ENCODE measurements at regions not wholly inside any gene's neighbourhood (a gene's known extent, or its start where the extent isn't known, plus 50 kb on each side); places are given as distances from the start of the nearest gene placed in this dataset.

DNA sequence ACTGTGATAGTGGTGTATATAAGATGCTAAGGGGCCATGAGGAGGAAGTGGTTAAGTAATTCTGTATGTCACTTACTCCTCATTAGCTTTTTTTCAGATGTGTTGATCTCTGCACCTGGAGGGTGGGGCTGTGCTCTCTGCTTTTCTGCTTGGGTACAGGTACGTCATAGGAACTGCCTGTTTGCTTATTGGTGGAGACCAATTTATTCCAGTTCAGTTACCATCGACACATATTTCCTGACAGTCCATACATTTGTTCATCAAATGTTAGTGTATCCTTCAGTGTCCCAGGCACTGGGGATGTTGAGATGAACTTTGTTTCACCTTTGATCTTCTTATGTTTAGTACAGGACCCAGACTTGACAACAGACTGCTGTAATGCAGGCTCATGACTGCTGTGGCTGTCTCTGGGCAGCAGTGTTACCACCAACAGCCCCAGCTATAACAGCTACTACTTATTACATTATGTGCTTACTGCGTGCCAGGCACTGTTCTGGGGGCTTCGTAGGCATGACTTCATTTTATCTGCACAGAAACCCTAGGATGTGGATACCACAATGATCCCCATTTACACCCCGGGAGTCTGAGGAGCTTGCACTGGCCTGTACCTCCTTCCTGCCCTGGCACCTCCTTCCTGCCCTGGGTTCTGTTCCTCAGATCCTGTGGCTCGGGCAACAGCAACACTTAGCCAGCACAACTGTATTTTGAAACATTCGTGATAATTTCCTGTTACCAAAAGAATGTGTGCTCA lies 87.4 kb downstream of the BUB3 start:
- TF ChIP-seq, protein P1, sequence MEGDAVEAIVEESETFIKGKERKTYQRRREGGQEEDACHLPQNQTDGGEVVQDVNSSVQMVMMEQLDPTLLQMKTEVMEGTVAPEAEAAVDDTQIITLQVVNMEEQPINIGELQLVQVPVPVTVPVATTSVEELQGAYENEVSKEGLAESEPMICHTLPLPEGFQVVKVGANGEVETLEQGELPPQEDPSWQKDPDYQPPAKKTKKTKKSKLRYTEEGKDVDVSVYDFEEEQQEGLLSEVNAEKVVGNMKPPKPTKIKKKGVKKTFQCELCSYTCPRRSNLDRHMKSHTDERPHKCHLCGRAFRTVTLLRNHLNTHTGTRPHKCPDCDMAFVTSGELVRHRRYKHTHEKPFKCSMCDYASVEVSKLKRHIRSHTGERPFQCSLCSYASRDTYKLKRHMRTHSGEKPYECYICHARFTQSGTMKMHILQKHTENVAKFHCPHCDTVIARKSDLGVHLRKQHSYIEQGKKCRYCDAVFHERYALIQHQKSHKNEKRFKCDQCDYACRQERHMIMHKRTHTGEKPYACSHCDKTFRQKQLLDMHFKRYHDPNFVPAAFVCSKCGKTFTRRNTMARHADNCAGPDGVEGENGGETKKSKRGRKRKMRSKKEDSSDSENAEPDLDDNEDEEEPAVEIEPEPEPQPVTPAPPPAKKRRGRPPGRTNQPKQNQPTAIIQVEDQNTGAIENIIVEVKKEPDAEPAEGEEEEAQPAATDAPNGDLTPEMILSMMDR (IDR thresholded peaks at IDR 0.05 in 2 of 3, conservative IDR thresholded peaks at IDR 0.05 in 1 of 3; ENCODE audit: insufficient read depth in 2 of 3, low read depth in 1 of 3, low read length in 3 of 3) = no peak
- no peak for TF ChIP-seq RBM39 (optimal IDR thresholded peaks at IDR 0.05; ENCODE audit: low read depth, low read length)
- TF ChIP-seq SMC3 (conservative IDR thresholded peaks at IDR 0.05; ENCODE audit: insufficient read depth, low read depth, low read length) = no peak
- TF ChIP-seq GATAD2A (IDR thresholded peaks at IDR 0.05) = no peak
- TF ChIP-seq RCOR1 (IDR thresholded peaks at IDR 0.05; ENCODE audit: borderline replicate concordance in 1 of 2, low read depth in 2 of 2, low read length in 2 of 2) = no peak
